ENCODE measurements at regions not wholly inside any gene's neighbourhood (a gene's known extent, or its start where the extent isn't known, plus 50 kb on each side); places are given as distances from the start of the nearest gene placed in this dataset.

DNA sequence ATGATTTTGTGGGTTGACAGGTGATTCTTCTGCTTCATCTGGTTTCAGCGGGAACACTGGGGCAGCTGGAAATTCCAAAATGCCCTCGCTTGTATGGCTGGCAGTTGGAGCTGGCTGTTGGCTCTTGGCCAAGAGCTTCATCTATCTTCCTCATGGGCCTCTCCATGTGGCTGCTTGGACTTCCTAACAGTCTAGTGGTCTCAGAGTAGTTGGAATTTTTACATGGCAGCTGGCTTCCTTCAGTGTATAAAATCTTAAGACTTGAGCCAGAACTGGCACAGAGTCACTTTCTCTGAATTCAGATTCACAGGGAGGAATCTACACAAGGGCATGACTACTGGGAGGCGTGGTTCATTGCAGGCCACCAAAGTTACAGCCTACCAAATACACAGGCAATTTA, 204.9 kb upstream of the RMST start:
- TF ChIP-seq CTCF (conservative IDR thresholded peaks at IDR 0.05), result no peak

GRCh38 chr12:97259098-97259497, 203.5 kb upstream of the RMST start:
- no peaks in the 10 kb centered on the region for H3K27me3 Mint-ChIP-seq (ENCODE audit: insufficient read depth)
- H3K36me3 Mint-ChIP-seq (ENCODE audit: low read depth), result no peaks in the 10 kb centered on the region
- H3K9me3 ChIP-seq (ENCODE audit: control insufficient read depth, low read length), result no peaks in the 10 kb centered on the region
- 84% methylated on average over 2 of the region's 2 CpGs; no CpG with 5 or more reads in 1 of the 2 experiments for WGBS, 2 experiments (ENCODE audit: insufficient coverage in 1 of 2, insufficient read length in 1 of 2)
- H3K27ac ChIP-seq (ENCODE audit: low read depth, low read length), result no peak overlapping the region
- H3K9me3 Mint-ChIP-seq, result no peaks in the 10 kb centered on the region
- no peaks in the 10 kb centered on the region for H3K36me3 ChIP-seq (ENCODE audit: control insufficient read depth, insufficient read depth, low read length)
- no peaks in the 10 kb centered on the region for H3K4me1 ChIP-seq (ENCODE audit: control insufficient read depth, insufficient read depth, low read length)
- no peaks in the 10 kb centered on the region for H3K27me3 ChIP-seq (ENCODE audit: control insufficient read depth, insufficient read depth, low read length, poor library complexity, severe bottlenecking)
- DNase-seq, result no peak
- no peak overlapping the region for H3K27ac Mint-ChIP-seq
- peaks cover 8% of the 10 kb centered on the region for H3K4me1 Mint-ChIP-seq
- H3K9ac ChIP-seq (ENCODE audit: extremely low read depth, low read length, poor library complexity, severe bottlenecking), result no peak overlapping the region
- H3K4me3 Mint-ChIP-seq, result no peak overlapping the region
- no peak overlapping the region for H3K4me3 ChIP-seq (ENCODE audit: low read length)
- TF ChIP-seq CTCF (conservative IDR thresholded peaks at IDR 0.05), result no peak

More for the DNA sequence above, 204.9 kb upstream of the RMST start:
- no peaks in the 10 kb centered on the region for H3K9me3 Mint-ChIP-seq
- Histone ChIP-seq H3K36me3 (ENCODE audit: control insufficient read depth, insufficient read depth, low read length) (no peaks in the 10 kb centered on the region), H3K27me3 (ENCODE audit: control insufficient read depth, insufficient read depth, low read length, poor library complexity, severe bottlenecking) (no peaks in the 10 kb centered on the region), H3K4me1 (ENCODE audit: control insufficient read depth, insufficient read depth, low read length) (no peaks in the 10 kb centered on the region), H3K9ac (ENCODE audit: extremely low read depth, low read length, poor library complexity, severe bottlenecking) (no peak overlapping the region), H3K9me3 (ENCODE audit: control insufficient read depth, low read length) (no peaks in the 10 kb centered on the region), H3K27ac (ENCODE audit: low read depth, low read length) (no peak overlapping the region), H3K4me3 (ENCODE audit: low read length) (no peak overlapping the region)
- no peak overlapping the region for H3K4me3 Mint-ChIP-seq
- no peaks in the 10 kb centered on the region for H3K27me3 Mint-ChIP-seq (ENCODE audit: insufficient read depth)
- H3K36me3 Mint-ChIP-seq (ENCODE audit: low read depth), result no peaks in the 10 kb centered on the region
- no peak overlapping the region for H3K27ac Mint-ChIP-seq
- DNase-seq, result no peak
- WGBS, 2 experiments (ENCODE audit: insufficient coverage in 1 of 2, insufficient read length in 1 of 2), result 88 to 93% methylated on average over 2 to 3 of the region's 3 CpGs
- H3K4me1 Mint-ChIP-seq, result peaks cover 17% of the 10 kb centered on the region

- TF ChIP-seq CTCF (conservative IDR thresholded peaks at IDR 0.05), result no peak
- Histone ChIP-seq H3K4me1 (ENCODE audit: control insufficient read depth, insufficient read depth, low read length) (no peaks in the 10 kb centered on the region), H3K9me3 (ENCODE audit: control insufficient read depth, low read length) (no peaks in the 10 kb centered on the region), H3K27ac (ENCODE audit: low read depth, low read length) (peak overlapping the region; percentile 35), H3K9ac (ENCODE audit: extremely low read depth, low read length, poor library complexity, severe bottlenecking) (no peak overlapping the region), H3K36me3 (ENCODE audit: control insufficient read depth, insufficient read depth, low read length) (no peaks in the 10 kb centered on the region), H3K27me3 (ENCODE audit: control insufficient read depth, insufficient read depth, low read length, poor library complexity, severe bottlenecking) (no peaks in the 10 kb centered on the region), H3K4me3 (ENCODE audit: low read length) (no peak overlapping the region)
- Mint-ChIP-seq H3K36me3 (ENCODE audit: low read depth) (no peaks in the 10 kb centered on the region), H3K27me3 (ENCODE audit: insufficient read depth) (no peaks in the 10 kb centered on the region), H3K4me1 (peaks cover 5% of the 10 kb centered on the region), H3K9me3 (no peaks in the 10 kb centered on the region), H3K4me3 (no peak overlapping the region), H3K27ac (no peak overlapping the region)
- 92% methylated on average over 7 to 9 of the region's 9 CpGs for WGBS, 2 experiments (ENCODE audit: insufficient coverage in 1 of 2, insufficient read length in 1 of 2)
- DNase-seq, result no peak
These were observed 201.8 kb upstream of the RMST start for GRCh38 chr12:97260786-97261185.

Data from endodermal cell (in vitro differentiated cells).